ENCODE measurements at regions not wholly inside any gene's neighbourhood (a gene's known extent, or its start where the extent isn't known, plus 50 kb on each side); places are given as distances from the start of the nearest gene placed in this dataset.

DNA sequence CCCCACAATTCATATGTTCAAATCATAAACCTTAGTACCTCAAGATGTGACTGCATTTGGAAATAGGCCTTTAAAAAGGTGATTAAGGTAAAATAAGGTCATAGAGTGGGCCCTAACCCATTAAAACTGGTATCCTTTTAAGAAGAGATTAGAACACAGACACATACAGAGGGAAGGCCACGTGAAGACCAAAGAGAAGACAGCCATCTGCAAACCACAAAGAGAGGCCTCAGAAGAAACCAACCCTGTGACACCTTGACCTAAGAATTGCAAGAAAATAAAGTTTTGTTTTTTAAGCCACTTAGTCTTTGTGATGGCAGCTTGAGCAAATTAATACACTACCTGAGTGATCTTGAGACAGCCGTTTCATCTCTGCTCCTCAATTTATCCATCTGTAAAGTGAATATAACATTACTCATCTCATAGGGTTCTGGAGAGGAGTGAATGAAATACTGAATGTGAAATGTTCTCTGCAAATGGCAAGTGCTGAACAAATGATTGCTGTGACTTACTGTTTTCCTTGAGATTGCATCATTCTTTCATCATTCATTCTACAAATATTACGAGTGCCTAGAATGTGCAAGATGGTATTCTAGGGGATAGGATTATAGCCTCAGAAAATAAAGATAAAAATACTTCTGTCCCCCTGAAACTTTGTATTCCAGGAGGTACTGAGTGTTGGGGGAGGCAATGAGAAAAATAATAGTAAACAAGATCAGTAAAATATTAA lies 222.0 kb upstream of the CDH13 start:
- no peak for DNase-seq

DNA sequence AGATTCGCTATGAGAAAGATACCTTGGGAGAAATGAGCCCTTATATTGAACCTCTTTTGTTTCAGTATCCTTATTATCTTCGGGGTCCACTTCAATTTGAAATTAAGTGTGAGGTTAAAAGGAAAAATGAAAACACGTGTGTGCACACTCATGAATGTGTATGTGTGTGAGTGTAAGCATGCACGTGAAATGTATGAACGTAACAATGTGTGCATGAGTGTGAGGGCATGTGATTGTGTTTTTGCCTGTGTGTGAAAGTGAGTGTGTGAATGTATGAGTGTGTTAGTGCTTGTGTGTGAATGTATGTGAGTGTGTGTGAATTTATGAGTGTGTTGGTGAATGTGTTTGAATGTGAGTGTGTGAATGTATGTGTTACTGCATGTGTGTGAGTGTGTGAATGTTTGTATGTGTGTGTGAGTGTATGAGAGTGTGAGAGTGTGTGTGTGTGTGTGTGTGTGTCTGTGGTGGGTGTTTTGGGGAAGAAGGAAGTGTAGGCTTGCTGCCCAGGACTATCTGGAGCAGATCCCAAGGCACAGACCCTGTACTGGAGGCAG lies 224.0 kb upstream of the CDH13 start:
- DNase-seq: no peak

DNA sequence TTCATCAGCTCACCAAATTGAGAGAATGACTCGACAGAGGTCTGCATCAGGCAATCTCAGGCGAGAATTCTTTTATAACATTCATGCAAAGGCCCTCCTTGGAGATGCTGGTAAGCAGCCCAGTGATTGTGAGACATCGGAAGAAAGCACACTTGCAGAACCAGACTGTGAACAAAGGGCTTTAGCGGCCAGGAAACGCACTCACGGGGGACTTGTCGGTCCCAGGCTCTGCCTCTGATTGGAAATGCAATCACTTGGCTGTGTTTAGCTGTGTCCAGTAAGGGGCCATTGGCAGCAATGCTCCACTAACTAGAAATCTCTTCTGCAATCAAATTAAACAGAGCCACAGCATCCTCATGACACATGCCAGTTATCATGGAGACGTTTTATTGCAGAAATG lies 226.7 kb upstream of the CDH13 start:
- DNase-seq: no peak

DNA sequence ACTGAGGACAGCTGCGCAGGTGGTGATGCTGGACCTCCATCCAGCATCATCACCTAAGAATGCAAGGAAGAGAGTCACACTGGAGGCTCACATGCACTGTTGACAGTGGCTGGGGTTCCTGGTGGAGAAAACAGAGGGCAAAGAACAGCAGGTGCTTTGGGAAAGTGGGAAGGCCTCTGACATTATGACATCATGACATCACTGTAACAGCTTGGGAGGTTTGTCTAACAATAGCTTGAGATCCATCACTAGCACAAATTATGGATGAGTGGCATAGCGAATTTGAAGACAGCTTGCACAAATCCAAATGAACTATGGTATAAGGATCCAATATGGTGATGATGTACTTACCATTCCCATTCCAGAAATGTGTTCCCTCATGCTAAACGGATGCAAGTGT lies 226.5 kb upstream of the MPHOSPH6 start:
- no peak for DNase-seq

DNA sequence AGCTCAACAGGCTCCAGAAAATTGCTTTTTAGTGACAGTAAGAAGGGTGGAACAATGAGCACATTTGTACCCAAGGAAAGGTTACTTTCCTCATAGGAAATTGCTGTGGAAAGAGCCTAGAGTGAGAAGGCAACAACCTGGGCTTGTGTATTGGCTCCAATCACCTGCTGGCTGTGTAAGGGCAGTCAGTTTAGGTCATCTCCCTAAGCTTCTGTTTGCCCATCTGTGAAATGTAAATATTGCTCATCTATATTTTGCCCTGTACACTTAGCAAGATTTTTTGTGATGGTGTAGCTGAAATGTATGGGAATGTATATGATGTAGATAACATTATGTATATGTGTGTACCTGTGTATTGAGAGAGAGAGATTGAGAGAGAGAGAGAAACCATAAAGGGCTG lies 225.2 kb upstream of the MPHOSPH6 start:
- DNase-seq: no peak

DNA sequence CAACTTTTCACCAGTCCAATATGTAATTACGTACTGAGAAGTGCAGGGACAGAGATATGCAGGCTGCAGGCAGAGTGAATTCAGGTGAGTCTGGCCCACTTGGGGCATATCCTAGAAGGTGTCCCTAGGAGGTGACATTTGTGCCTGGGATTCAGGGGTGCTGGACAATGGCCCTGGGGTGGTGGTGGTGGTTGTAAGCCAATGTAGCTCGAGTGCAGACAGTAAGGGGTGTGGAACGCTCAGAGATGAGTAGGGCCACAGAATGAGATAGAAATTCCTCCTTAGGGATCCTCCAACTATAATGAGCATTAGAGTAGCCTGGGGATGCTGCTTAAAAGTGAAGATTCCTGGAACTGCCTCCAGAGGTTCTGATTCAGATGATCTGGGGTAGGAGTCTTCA lies 221.7 kb upstream of the MPHOSPH6 start:
- DNase-seq: no peak

DNA sequence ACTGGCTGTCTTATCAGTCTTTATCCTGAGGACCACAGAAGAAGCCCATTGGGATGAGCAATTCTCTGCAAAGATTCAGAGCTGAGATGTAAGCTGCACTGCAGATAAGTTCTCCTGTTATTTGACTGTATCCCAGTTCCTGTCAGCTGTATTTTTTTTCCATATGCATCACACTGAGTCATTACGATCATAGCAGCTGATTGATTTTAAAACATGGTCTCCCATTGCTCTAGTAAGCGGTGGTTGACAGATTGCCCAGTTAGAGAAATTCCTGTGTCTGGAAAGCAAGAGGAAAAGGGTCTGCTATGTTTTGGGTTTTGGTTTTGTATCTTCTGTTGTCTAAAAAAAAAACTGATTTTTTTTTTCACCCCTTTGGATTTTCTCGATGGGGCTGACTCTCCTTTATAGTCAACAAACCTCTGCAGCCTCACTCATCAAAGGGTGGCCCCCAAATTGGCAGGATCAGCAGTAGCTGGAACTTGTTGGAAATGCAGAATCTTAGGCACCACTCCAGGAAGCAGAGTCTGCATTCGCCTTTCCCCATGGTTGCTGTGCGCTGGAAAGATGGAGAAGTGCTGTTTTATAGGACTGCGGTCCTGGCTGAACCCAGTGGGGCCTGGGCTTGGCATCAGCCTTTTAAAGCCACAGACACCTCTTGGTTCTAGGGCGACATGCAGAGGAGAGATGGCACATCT lies 220.1 kb upstream of the MPHOSPH6 start:
- DNase-seq: no peak

DNA sequence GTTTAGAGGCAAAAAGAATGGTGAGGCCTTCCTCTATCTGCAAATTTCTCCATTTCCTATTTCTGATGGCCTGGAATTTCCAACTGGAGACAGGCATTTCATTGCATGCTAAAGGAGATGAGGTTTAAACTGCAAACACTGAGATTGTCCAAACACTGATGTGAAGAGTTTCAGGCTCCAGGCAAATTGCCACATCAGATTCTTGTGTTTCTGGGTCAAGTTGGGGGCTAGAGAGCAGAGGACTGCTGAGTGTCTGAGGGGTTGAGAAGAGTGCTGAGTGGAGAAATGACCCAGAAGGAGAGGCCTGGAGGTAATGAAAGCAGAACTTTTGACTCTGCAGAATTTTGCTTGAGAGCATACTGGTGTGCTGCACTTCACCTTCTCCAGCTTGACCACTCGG lies 216.7 kb upstream of the MPHOSPH6 start:
- no peak for DNase-seq

DNA sequence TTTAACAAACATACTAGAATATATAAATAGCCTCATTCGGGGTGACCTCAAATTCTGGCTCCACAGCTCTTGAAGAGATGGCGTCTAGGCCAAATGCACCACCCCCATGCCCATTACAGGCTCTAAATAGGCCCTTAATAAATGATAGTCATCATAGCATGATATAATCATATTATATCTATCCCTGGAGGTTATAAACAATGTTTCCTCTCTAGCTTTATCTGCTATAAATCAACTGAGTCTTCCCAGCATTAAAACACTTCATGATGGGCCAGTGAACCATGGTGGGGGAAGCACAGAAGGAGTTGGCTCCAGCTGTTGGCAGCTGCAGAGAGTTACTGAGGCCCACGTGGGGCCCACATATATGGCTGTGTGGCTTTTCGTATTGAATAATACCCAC lies 214.9 kb upstream of the MPHOSPH6 start:
- DNase-seq: no peak

DNA sequence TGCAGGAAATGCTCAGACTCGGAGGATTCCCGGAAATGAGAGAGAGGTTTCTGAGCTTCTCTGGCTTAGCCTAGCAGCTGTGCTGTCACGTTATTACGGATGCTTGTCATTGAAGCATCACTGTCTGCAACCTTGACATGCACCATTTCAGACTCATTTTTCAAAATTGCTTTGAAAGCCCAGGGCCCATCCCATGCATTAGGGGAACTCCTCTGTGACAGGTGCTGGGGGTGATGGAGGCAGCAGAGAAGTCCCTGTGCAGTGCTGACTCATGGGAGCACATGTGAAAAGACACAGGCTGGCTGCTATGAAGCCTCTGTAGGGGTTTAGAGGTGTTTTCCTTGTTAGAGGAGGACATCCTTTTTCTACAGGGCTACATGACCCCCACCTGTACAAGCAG lies 214.0 kb upstream of the MPHOSPH6 start:
- no peak for DNase-seq

DNA sequence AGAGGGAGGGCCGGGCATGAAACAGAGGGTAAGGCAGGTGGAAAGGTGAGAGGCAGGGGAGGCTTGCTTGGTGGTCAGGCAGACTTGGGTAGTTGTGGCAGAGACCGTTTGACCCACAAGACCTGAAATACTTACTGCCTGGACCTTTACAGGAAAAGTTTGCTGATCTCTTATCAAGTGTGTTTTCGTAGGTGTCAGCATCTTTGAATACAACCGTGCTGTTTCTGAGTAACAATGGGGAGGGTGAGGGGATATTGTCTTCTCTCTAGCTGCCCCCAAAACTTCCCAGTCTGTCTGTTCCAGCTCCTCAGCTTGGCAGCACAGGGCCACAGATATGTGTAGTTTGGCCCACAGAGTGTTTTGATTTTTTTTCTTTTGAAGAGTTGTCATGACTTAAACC lies 212.5 kb upstream of the MPHOSPH6 start:
- no peak for DNase-seq

DNA sequence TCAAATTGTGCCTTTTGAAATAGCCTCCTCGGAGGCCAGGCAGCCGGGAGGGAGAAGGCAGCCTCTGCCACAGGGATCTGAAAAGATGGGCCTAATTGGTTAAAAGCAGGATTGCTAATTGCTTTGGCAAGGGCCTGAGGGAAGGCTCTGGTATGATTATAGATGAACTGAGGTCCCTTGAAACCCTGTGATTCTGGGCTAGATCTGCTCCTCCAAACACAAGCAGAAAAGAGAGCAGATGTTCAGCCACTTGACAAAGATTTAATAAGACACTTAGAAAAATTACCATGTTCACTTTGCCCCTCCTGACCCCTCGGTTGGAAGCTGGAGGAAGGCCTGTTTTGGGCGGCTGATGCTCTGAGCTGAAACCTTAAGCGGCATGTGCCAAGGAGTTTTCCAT lies 209.5 kb upstream of the MPHOSPH6 start:
- DNase-seq: no peak

DNA sequence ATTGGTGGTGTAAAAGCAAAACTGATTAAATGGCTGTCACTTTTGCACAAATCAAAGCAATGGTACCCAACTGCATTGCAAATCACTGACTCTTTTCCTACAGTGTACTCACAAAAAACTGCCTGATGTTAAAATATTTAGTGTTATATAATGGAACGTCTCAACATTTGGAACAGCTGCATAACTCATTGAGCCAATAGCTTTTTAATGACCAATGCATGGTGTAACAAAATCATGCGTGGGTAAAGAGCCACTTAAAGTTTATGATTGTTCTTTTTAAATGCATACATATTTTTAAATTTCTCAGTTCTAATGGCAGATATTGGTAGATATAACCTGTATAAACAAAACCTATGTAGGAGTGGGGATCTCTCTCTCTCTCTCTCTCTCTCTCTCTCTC lies 204.0 kb upstream of the MPHOSPH6 start:
- DNase-seq: no peak

DNA sequence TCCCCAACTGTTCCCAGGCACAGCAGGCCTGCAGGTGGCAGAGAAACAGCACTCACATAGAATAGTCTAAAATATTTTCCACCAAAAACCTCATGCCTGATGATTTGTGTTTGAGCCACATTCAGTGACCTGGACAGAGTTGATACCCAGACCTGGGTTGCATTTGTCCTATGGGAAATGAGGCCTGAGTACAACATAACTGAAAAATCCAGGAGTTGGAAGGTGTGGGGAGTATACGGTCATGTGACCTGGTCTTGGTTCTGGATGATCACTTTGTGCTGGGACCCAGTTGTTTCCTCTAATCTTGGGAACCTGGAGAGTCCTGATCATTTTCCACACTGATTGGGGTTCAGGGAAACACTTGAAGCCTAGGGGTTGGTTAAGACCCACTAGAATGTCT lies 200.3 kb upstream of the MPHOSPH6 start:
- DNase-seq: no peak

DNA sequence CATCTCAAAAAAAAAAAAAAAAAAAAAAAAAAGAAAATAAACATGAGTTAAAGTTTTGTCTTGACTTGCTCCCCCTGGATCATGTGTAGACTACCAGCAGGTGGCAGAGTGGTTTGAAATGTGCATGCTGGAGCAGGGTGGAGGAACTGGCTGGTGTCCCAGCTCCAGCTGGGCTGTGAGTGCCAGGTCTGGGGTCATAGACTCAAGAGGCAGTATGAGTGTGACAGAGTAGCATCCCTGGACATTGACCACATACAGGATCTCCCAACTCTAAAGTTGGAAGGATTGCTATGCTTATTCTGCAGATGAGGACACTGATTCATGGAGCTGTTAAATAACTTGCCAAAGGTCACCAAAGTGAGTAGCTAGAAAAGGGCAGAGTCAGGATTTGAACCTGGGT lies 198.0 kb upstream of the MPHOSPH6 start:
- no peak for DNase-seq

DNA sequence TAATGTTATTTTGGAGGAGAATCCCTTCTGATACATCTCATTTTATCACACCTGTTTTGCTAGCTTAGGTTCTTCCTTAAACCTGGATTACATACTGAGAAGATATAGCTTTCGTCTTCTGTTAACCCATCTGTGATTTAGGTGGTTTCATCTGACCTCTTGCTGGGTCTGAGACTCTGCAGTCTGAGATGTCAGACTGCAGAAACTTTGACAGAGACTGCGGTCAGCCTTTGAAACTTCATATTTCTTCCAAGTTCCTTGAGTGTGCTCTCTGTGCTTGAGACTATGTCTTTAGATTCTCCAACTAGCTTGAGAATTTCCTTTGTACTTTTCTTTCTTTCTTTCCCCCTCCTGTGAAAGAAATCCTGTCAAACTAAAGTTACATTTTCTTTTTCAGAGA lies 196.4 kb upstream of the MPHOSPH6 start:
- DNase-seq: no peak

DNA sequence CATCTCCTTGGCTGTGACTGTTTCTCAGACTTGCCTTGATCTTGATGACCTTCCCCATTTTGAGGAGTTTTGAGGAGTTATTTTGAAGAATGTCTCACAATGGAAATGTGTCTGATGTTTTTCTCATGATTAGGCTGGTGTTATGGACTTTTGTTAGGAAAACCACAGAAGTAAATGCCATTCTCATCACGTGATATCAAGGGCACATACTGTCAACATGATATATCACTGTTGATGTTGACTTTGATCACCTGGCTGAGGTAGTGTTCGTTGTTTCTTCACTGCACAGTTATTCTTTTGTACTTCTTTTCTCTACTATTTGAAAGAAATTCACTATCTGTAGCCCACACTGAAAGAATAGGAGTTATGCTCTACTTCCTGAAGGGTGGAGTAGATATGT lies 194.7 kb upstream of the MPHOSPH6 start:
- DNase-seq: no peak

DNA sequence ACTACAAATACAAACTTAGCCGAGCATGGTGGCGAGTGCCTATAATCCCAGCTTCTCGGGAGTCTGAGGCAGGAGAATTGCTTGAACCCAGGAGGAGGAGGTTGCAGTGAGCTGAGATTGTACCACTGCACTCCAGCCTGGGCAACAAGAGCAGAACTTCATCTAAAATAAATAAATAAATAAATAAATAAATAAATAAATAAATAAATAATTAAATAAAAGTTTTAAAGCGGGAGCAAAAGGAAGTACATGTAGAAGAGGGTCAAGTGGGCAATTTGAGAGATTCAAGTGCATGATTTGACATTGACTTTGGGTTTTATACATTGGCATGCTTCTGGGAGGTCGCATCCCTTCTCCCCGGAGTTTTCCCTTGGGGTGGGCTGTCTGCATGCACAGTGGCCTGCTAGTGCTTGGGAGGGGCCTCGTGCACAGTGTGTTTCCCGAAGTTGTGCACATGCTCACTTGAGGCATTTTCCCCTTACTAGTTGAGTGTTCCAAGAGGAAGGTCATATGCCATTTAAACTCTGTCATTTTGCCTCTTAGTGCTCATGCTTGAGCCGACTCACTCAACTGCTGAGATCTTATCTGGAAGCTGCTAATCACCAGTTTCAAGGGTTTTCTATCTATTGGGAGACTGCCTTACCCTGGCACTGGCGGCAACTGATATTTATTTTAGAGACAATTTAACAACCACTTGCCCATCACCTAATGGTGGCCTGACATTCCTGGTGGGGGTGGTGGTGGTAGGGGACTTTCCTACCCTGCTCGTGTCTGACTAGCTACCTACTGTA lies 193.2 kb upstream of the MPHOSPH6 start:
- DNase-seq: no peak

DNA sequence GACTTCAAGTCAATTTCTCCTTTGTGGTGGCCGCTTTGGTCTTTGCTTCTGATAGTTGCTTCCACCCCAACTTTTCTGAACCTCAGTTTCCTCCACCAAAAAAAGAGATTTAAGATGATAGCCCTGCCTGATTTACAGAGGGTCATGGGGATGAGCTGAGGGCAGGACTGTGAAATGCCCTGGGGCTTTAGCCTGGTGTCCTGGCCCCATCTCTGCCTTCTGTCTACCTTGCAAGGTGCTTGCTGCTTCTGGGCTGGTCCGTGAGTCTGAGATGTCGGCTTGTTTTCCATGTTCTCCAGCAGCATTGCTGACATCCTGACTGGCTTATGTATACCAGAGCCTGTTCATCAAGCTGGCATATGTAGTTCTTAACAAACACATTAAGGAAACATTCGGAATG lies 191.9 kb upstream of the MPHOSPH6 start:
- DNase-seq: no peak

DNA sequence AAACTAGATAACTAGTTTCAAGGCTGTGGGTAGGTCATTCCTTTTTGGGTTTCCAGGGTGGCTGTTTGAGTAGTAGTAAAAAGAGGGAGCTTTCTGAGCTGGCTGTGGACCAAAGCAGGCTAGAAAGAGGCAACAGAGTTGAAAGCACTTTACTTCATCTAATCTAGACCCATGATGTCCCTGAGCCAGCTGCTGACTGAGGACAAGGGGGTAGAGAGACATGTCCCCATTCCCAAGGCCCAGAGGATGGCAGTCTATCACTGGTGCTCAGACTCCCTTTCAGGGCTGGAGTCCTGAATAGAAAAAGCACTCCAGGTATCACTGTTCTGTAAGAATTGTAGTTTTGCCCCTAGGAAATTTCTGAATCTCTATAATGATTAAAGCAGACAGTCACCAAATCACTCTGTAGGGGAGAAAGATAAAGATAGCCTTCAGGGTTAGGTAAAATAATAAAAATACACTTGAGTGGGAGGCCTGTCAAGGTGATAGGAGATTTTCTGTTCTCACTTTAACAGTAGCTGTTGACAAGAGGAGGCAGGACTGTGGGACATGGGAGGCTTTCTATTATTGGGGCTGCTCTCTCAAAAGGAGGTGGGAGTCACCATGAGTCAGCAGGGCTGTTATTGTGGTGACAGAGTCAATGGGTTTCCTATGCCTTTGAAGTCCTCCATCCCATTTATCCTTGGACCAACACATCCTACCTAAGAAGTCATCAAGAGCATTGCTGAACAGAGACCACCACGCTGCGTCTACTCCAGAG lies 190.2 kb upstream of the MPHOSPH6 start:
- DNase-seq: no peak

DNA sequence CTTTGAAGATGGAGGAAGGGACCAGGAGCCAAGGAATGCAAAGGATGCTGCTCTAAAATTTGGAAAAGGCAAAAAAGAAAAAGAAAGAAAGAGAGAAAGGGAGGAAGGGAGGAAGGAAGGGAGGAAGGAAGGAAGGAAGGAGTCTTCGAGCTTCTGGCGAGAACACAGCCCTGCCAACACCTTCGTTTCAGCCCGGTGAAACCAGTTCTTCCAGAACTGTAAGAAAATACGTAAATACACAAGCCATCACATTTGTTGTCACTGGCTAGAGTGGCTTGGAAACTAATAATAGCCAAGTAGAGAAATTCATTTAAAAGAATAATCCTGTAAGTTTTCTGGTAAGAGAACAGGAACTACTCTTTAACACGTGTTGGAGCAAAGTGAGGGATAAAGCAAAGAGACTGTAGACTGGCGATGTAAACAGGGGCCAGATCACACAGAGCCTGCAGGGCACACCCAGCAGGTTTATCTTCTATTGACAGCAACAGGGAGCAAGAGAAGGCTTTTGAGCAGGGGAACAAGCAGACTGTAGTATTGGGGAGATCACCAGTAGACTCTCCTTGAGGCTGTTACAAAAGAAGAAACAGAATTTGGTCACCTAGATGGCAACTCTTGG lies 188.7 kb upstream of the MPHOSPH6 start:
- no peak for DNase-seq

DNA sequence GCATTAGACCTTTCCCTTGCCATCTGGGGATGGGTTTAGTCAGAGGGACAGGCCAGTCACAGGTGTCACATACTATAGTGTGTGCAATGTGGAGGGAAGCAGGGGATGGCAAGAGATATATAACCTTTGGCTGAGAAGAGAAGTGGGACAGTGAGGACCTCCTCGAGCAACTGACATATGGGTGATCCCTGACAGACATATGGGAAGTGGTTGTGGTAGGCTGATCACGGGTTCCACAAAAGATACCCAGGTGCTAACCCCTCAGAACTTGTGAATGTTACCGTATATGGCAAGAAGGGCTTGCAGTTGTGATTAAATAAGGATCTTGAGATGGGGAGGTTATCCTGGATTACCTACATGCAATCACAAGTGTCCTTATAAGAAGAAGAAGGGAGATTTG lies 188.1 kb upstream of the MPHOSPH6 start:
- no peak for DNase-seq

DNA sequence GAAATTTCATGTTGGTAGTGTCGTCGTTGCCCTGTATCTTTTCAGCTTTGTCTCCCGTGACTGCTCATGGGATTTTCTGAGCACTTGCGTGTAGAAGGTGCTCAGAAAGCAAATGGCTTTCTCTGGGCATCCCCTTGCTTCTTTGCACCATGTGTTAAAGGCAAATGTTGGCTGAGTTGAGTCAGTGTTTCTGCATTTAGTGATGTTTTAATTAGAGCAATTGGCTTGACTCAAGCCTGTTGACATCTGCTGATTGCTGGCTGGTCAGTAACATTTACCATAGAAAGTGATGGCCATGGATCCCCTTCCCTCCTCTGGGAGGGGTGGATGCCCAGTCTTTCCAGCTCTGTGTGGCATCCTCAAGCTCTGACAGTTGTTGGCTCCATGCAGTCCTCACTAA lies 187.2 kb upstream of the MPHOSPH6 start:
- DNase-seq: no peak
